NCI-H1694 (cell line): ENCODE measurements at regions not wholly inside any gene's neighbourhood (a gene's known extent, or its start where the extent isn't known, plus 50 kb on each side); places are given as distances from the start of the nearest gene placed in this dataset.
A peak's percentile ranks its signal among the peaks of the same experiment; 100 is the strongest.

Experiments used
- DNase-seq: peaks from one replicate; lab custom pipeline; 2025; lab: John Stamatoyannopoulos, UW

- DNase-seq = no peak
Measured at GRCh38 chr12:132424811-132425210, 65.1 kb upstream of the FBRSL1 start.

GRCh38 chr12:132423820-132424645 is 65.9 kb upstream of the FBRSL1 start:
- no peak for DNase-seq

GRCh38 chr12:132423251-132423819 is 66.6 kb upstream of the FBRSL1 start:
- DNase-seq = no peak

- no peak for DNase-seq
Measured at GRCh38 chr12:132422381-132423043, 67.4 kb upstream of the FBRSL1 start.

GRCh38 chr12:132422040-132422380 is 67.9 kb upstream of the FBRSL1 start:
- no peak for DNase-seq

- DNase-seq = no peak
Measured at GRCh38 chr12:132419631-132420246, 70.2 kb upstream of the FBRSL1 start.

GRCh38 chr12:132418393-132418925 is 71.5 kb upstream of the FBRSL1 start:
- no peak for DNase-seq

GRCh38 chr12:132417741-132418140 is 72.2 kb upstream of the FBRSL1 start:
- DNase-seq = no peak

GRCh38 chr12:132416827-132417226 is 73.1 kb upstream of the FBRSL1 start:
- no peak for DNase-seq

GRCh38 chr12:132416121-132416673 is 73.8 kb upstream of the FBRSL1 start:
- no peak for DNase-seq

GRCh38 chr12:132415327-132416120 is 74.4 kb upstream of the FBRSL1 start:
- DNase-seq = no peak

GRCh38 chr12:132414634-132415326 is 75.2 kb upstream of the FBRSL1 start:
- peak; percentile 33 for DNase-seq

- no peak for DNase-seq
Measured at GRCh38 chr12:132413931-132414588, 75.9 kb upstream of the FBRSL1 start.

- no peak for DNase-seq
Measured at GRCh38 chr12:132411457-132411856, 78.5 kb upstream of the FBRSL1 start.

- no peak for DNase-seq
Measured at GRCh38 chr12:132410849-132411248, 79.1 kb upstream of the FBRSL1 start.

GRCh38 chr12:132410296-132410625 is 79.7 kb upstream of the FBRSL1 start:
- no peak for DNase-seq

- DNase-seq = no peak
Measured at GRCh38 chr12:132409495-132410295, 80.3 kb upstream of the FBRSL1 start.

GRCh38 chr12:132408626-132409494 is 79.5 kb upstream of the GALNT9 start:
- no peak for DNase-seq

GRCh38 chr12:132407992-132408391 is 78.6 kb upstream of the GALNT9 start:
- no peak for DNase-seq
